ENCODE measurements at regions not wholly inside any gene's neighbourhood (a gene's known extent, or its start where the extent isn't known, plus 50 kb on each side); places are given as distances from the start of the nearest gene placed in this dataset.
"Not testable (repeated sequence)": the region's sequence is repeated elsewhere in the genome, so short reads cannot be mapped to it uniquely, and the experiment has no call there.

GRCh38 chr5:62041156-62041756, 264.8 kb upstream of the KIF2A start:
- no peak for DNase-seq (ENCODE audit: low read depth)

DNA sequence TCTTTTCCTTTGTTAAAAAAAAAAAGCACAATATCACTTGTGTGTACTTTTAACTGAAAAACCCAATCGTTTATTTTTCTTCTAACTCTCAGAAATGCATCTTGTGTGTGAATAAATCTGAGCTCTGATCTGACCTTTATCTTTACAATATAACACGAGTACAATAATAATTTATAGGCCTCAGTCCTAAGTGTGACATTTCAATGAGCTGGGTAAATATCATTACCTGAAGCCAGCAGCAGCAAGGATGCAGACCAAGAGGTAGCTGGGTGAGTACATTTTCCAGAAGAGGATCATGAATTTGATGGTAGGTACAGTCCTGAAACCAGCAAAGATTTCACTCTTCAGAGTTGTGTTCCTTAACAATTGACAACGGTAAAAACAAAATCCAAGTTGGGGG, 264.0 kb upstream of the KIF2A start:
- DNase-seq (ENCODE audit: low read depth), result no peak

- no peak for DNase-seq (ENCODE audit: low read depth)
These were observed 262.4 kb upstream of the KIF2A start for GRCh38 chr5:62043289-62044280.

GRCh38 chr5:62044989-62045388, 261.0 kb upstream of the KIF2A start:
- no peak for DNase-seq (ENCODE audit: low read depth)

- no peak for DNase-seq (ENCODE audit: low read depth)
These were observed 259.8 kb upstream of the KIF2A start for GRCh38 chr5:62046191-62046590.

GRCh38 chr5:62051747-62052146, 254.3 kb upstream of the KIF2A start:
- DNase-seq (ENCODE audit: low read depth), result no peak

GRCh38 chr5:62059960-62060359, 246.0 kb upstream of the KIF2A start:
- no peak for DNase-seq (ENCODE audit: low read depth)

DNA sequence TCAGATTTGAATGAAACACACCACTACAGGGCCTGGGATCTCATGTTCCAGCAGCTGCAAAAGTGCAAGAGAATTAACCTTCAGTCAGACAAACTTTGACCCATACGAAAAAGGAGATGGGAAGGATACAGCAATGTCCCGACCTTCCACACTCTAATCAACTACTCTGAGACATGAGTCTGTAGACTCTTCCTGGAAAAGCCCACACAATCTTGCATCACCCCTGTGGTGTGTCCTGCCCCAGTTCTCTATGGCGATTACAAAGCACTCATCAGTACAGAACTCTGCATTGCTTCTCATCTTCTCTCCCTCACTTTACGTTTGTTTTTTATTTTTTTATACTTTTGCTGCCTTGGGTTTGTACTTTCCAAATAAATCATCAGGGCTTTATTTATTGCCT, 241.0 kb upstream of the KIF2A start:
- no peak for DNase-seq (ENCODE audit: low read depth)

GRCh38 chr5:62066761-62067277, 239.2 kb upstream of the KIF2A start:
- no peak for DNase-seq (ENCODE audit: low read depth)

DNA sequence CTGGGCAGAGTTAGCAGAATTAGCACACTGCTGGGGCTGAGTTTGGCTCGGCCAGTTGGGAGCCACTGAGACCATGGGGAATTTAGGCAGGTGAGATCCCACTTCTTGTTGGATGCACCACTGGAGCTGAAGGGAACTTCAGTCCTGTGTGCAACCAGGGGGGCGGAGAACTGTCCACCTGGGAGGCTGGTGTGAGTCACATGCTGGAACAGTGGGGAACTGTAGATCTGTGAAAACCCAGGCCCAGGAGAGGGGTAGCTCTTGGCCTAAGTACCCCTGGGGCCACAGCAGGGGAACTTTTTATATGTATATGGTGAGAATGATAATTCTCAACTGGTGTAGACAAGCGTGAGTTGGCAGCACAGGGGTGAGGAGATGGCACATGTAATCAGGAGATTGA, 237.5 kb upstream of the KIF2A start:
- DNase-seq (ENCODE audit: low read depth), result no peak

GRCh38 chr5:62077387-62077786, 228.6 kb upstream of the KIF2A start:
- no peak for DNase-seq (ENCODE audit: low read depth)

- no peak for DNase-seq (ENCODE audit: low read depth)
These were observed 228.0 kb upstream of the KIF2A start for GRCh38 chr5:62077823-62078550.

GRCh38 chr5:62082370-62082801, 223.6 kb upstream of the KIF2A start:
- DNase-seq (ENCODE audit: low read depth), result peak; percentile 10

DNA sequence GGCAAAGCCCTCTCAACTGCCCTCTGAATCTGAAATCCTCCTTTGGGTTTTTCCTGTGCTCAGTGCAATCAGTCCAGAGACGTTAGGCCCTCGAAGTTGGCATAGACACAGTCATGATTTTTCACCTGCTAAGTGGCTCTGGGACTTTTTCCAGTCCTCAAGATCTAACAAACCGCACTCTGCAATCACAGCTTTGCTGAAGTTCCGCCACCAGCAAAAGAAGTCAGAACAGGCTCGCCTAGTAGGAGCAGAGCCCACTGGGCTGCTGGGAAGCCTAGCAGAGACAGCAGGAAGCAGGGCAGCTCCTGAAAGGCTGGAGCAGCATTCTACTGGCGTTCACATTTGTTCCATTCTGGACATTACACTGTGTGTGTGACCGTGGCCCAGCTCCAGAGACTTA, 222.8 kb upstream of the KIF2A start:
- no peak for DNase-seq (ENCODE audit: low read depth)

DNA sequence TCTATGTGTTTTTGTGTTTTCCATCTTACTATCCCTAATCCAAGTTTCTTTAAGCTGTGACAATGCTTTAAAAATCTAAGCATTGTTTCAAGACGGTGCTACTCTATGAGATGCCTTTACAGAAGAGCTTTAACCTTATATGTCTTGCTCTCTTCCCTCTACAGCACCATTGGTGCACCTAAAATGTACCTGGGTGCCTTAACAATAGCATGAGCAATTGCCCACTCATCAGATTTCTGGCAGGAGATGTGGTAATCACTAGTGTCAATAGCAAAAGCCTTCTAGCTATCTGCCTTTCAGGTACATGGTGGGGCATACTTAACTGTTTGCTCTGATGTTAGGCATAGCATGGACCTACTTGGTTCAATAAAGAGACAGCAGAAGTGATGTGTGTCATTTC, 222.3 kb upstream of the KIF2A start:
- DNase-seq (ENCODE audit: low read depth), result no peak

GRCh38 chr5:62084391-62084790, 221.6 kb upstream of the KIF2A start:
- DNase-seq (ENCODE audit: low read depth), result no peak

GRCh38 chr5:62090953-62091352, 215.1 kb upstream of the KIF2A start:
- DNase-seq (ENCODE audit: low read depth), result no peak

GRCh38 chr5:62093411-62093810, 212.6 kb upstream of the KIF2A start:
- DNase-seq (ENCODE audit: low read depth), result no peak

- DNase-seq (ENCODE audit: low read depth), result peak; percentile 1
These were observed 212.0 kb upstream of the KIF2A start for GRCh38 chr5:62093976-62094375.

GRCh38 chr5:62097361-62097760, 208.6 kb upstream of the KIF2A start:
- DNase-seq (ENCODE audit: low read depth), result no peak

DNA sequence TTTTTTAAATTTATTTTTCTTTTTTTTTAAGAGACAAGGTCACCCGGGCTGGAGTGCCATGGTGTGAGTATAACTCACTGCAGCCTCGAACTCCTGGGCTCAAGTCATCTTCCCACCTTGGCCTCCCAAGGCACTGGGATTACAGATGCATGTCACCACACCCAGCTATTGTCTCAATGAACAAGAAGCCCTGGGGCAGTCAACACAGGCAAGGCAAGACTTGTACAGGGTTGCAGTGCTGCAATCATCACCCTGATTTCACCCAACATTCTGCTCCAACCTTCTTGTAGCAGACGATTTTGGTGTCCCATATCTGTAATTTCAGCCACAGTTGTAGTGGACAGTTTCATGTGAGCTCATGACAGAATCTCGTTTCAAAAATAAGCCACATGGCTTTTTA, 205.8 kb upstream of the KIF2A start:
- DNase-seq (ENCODE audit: low read depth), result no peak

DNA sequence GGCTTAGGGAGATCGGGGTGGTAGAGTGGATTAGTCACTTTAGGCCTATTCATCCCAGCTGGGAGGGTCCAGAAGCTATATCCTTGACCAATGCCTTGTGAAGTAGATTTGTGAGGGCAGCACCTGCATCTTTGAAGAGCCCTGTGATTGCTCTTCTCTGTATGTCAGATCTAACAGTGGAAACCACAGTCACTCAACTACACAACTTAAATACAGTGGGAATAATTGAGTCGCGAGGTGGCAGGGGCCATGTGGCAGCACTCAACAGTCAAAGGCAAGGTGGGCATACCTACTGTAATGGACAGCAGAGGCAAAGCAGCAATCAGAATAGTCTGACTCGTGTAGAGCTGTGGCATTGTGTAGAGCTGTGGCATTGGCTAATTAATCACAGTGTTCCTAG, 202.1 kb upstream of the KIF2A start:
- DNase-seq (ENCODE audit: low read depth), result not testable (repeated sequence)

DNA sequence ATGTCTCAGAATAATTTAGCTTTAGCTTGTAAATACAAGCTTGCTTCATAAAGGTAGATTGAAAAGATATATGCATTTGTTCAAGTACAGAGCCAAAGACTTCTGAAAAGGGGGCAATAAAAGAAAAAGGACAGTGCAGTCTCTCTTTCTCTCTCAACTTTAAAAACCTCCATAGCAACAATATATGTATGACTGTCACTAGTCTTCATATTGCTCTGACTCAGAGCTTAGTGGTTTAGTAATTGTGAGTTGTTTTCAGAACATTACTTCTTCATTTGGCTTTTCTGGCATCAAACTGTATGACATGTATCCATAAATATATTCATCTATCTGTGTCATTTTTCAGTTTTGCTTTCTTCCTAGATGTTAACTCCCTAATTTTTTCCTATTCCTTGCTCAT, 194.6 kb upstream of the KIF2A start:
- no peak for DNase-seq (ENCODE audit: low read depth)

Measured in amniotic epithelial cell (primary cell).